Urinary bladder (tissue), 3 donors: ENCODE measurements at regions not wholly inside any gene's neighbourhood (a gene's known extent, or its start where the extent isn't known, plus 50 kb on each side); places are given as distances from the start of the nearest gene placed in this dataset.

Experiments
- DNase-seq: peaks from one replicate; pipeline ENCODE4 v3.0.0-alpha.2; 2015; ENCODE audit errors: extremely low spot score
- H3K27ac ChIP-seq: one replicate; pipeline ENCODE4 v1.5.1; 2013; ENCODE audit warnings: low read depth, mild to moderate bottlenecking, moderate library complexity
- H3K36me3 ChIP-seq: one replicate; pipeline ENCODE4 v1.6.1; 2013; ENCODE audit warnings: mild to moderate bottlenecking, moderate library complexity; ENCODE audit not compliant: insufficient read depth
- H3K4me1 ChIP-seq: one replicate; pipeline ENCODE4 v1.6.1; 2013; ENCODE audit warnings: mild to moderate bottlenecking, moderate library complexity; ENCODE audit not compliant: insufficient read depth
- H3K4me3 ChIP-seq: one replicate; pipeline ENCODE4 v1.5.1; 2013; ENCODE audit warnings: low read depth, low read length
- WGBS: extraction: QIAGEN DNeasy Blood & Tissue Kit; methylation state at CpG from one replicate; pipeline ENCODE4 v1.1.7; 2013; 5-methylcytosine and 5-hydroxymethylcytosine counted together
- donor health status: healthy with polysubstance abuse.
- donor health status: healthy.

DNA sequence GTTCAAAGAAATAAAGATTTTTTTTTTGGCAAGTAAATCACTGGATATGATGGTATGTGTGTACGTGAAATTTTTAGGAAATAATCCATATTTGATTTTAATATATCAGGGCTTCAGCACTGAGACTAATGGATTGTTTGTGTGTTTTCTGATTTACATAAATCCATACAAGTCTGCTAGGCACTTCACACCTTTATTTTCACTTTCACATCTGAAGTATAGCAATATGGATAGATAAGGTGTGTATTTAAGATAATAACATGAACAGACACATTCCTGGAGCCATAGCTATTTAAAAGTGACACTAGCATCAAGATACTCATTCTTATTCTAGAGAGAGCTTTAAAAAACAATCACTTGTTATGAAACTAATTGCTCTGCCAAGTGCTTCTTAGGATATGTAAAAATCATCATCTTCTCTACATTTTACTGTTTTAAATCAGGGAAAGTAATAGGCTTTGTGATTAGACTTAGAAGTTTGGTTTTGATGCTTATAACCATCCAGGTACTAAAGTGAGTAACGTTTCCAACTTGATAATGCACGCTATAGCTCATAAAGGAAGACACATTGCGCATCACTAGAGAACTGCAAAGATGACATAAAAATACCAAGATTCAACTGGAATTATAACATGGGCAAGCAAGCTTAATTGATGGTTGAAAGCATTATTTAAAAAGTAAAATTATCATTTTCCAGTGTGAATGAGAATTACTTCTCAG lies 208.9 kb downstream of the ZEB2 start:
- no peaks in the 10 kb centered on the region for H3K4me1 ChIP-seq
- no peak overlapping the region for H3K4me3 ChIP-seq
- DNase-seq = no peak
- WGBS = 89% methylated on average over 4 of the region's 4 CpGs
- H3K27ac ChIP-seq = no peak overlapping the region
- no peaks in the 10 kb centered on the region for H3K36me3 ChIP-seq

DNA sequence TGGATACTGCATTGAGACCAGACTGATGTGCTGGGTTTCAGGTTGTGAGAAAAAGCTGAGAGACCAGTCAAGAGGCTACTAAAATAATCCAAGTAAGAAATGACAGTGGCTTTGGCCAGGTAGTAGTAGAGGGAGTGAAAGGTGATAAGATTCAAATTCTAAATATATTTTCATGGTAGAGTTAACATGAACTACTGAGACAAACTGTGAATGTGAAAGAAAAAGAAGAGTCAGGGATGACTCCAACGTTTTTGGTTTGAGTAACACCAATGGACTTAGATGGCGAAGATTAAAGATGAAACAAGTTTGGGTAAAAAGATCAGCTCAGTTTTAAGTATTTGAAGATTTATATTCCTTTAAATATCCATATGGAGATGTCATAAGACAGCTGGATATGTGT lies 209.4 kb downstream of the ZEB2 start:
- Histone ChIP-seq H3K4me1 (no peaks in the 10 kb centered on the region), H3K36me3 (no peaks in the 10 kb centered on the region), H3K4me3 (no peak overlapping the region), H3K27ac (no peak overlapping the region)
- no peak for DNase-seq
- WGBS = 76% methylated on average over 2 of the region's 2 CpGs

DNA sequence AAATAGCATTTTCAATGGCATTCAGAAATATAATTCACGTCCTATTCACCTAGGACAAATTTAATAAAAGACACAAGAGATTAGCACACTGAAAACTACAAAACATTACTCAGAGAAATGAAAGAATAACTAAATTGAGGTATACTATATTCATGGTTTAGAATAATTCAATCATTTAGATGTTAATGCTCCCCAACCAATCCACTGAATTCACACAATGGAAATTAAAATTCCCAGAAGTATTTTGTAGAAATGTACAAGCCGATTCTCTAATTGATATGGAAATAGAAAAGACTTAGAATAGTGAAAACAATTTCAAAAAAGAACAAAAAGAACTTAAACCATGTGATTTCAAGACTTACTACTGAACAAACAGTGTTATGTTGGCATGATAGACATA lies 212.2 kb downstream of the ZEB2 start:
- H3K4me3 ChIP-seq = no peak overlapping the region
- WGBS = 96% methylated on average over 2 of the region's 2 CpGs
- no peaks in the 10 kb centered on the region for H3K36me3 ChIP-seq
- no peak overlapping the region for H3K27ac ChIP-seq
- H3K4me1 ChIP-seq = no peaks in the 10 kb centered on the region
- DNase-seq = no peak

DNA sequence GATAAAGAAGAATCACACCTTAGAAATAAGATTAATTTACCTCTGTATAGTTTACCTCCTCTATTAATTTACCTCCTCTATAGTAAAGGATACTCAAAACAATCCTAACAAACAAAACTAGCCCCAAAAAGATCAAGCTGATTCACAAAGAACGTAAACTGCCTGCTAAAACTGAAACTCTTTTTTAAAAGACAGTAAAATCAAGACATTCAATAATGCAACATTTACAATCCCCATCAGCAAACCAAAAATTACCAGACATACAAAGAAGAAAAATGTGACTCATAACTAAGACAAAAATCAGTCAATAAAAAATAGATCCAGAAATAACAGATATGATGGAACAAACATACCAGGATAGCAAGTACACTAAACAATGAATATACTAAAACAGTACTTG lies 215.7 kb downstream of the ZEB2 start:
- DNase-seq = no peak
- H3K4me3 ChIP-seq = no peak overlapping the region
- H3K36me3 ChIP-seq = no peaks in the 10 kb centered on the region
- no peak overlapping the region for H3K27ac ChIP-seq
- 90% methylated on average over 1 of the region's 1 CpG for WGBS
- H3K4me1 ChIP-seq = no peaks in the 10 kb centered on the region

DNA sequence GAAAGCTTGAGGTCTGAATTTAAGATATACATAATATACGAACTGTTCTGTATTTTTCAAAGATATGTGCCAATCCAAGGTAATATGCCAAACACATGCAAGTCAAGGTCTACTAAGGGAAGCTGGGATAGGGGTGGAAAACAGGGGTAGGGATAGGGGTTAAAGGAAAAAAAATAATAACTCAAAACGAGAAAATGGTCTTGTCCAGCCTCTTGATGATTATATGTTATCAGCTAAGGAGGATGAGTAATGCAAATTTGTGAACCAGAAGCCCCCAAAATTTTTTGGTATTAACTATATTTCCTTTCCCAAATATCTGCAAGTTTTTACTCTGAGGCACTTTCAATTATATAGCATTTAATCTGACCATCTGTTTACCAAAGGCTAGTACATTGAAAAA lies 219.3 kb downstream of the ZEB2 start:
- WGBS = 70% methylated on average over 2 of the region's 2 CpGs
- no peaks in the 10 kb centered on the region for H3K4me1 ChIP-seq
- no peaks in the 10 kb centered on the region for H3K36me3 ChIP-seq
- no peak overlapping the region for H3K27ac ChIP-seq
- no peak for DNase-seq
- no peak overlapping the region for H3K4me3 ChIP-seq

DNA sequence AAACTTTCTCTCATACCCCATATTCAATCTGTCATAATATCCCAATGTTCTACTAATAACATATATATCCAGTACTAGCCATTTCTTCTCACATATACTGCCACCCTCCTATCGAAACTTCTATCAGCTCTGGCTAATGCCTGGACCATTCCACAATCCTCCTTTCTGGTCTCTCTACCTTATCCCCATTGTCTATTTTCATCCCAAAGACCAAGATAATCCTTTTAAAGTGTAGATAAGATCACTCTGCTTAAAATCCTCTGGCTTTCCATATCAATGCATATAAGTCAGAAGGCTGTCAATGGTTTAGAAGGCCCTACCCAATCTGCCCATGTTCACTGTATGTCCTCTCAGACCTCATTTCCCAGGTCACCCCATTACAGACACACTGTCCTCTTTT lies 229.6 kb downstream of the ZEB2 start:
- Histone ChIP-seq H3K36me3 (peaks cover 2% of the 10 kb centered on the region), H3K4me1 (no peaks in the 10 kb centered on the region), H3K4me3 (no peak overlapping the region), H3K27ac (no peak overlapping the region)
- 96% methylated on average over 1 of the region's 1 CpG for WGBS
- DNase-seq = no peak

DNA sequence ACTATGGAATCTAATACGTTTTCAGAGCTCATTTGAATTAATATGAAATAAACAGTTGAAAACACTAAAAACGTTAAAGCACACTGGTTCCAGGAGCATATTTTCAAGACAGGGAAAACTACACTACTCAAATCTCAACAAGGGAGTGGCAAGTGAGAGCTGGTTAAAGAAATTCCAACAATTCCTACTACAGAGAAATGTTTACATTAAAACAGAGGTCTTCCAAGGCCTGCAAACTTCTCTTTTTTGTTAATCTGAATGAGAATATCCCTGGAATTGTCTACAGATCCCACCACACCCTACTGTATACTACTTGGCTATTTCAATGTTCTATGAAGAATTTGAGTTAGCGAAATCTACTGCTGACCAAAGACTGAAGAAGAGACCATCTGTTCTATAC lies 231.5 kb downstream of the ZEB2 start:
- WGBS = 66% methylated on average over 3 of the region's 3 CpGs

DNA sequence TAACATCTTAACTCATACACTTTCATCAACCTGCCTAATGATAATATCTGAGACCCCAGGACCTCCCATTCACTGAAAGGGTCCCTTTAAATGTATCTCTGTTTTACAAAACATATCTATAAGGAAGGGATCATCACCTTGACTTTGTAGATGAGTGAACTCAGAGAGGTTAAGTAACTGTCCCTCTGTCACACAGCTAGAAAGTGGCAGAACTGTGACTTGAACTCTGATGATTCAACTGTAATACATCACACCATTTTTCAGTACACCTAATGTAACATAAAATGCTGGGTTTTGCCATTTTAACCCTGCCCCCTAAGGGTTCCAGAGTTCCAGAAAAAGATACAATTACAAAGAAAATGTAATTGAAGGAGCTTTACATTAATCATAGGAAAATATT lies 234.6 kb downstream of the ZEB2 start:
- Histone ChIP-seq H3K36me3 (no peaks in the 10 kb centered on the region), H3K4me1 (no peaks in the 10 kb centered on the region), H3K4me3 (no peak overlapping the region), H3K27ac (no peak overlapping the region)
- no peak for DNase-seq

More for the DNA sequence above, 231.5 kb downstream of the ZEB2 start:
- H3K4me3 ChIP-seq = no peak overlapping the region
- DNase-seq = no peak
- no peaks in the 10 kb centered on the region for H3K4me1 ChIP-seq
- H3K36me3 ChIP-seq = no peaks in the 10 kb centered on the region
- H3K27ac ChIP-seq = no peak overlapping the region

DNA sequence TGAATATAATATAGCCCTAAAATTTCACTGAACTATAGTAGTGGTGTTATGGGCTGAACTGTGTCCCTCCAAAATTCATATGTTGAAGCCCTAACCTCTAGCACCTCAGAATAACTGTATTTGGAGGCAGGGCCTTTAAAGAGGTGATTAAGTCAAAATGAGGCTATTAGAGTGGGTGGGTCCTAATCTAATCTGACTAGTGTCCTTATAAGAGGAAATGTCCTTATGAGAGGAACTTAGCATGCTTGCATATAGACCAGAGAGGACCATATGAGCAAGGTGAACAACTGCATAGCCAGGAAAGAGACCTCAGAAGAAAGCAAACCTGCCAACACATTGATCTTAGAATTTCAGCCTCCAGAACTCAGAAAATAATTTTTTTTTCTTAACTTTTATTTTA lies 238.4 kb downstream of the ZEB2 start:
- H3K36me3 ChIP-seq = no peaks in the 10 kb centered on the region
- no peak overlapping the region for H3K4me3 ChIP-seq
- no peak overlapping the region for H3K27ac ChIP-seq
- H3K4me1 ChIP-seq = no peaks in the 10 kb centered on the region
- DNase-seq = no peak

DNA sequence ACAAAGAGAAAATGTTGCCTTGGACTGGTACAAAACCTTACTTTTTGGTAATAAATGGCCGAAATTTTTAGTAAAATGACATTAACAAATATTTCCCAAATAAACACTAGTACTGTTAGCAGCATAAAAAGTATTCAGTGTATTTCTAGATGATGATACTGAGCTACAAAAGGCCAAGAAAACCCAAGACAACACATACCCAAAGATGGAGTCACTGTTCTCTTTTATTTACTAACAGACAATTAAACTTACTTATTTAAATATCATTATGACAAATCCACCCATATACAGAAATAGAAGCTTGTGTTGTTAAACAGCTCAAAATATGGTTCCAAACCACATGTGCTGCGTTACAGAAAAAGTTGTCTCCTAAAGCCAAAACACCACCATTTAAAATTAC lies 239.9 kb downstream of the ZEB2 start:
- WGBS = 80% methylated on average over 2 of the region's 2 CpGs
- no peaks in the 10 kb centered on the region for H3K4me1 ChIP-seq
- H3K4me3 ChIP-seq = no peak overlapping the region

DNA sequence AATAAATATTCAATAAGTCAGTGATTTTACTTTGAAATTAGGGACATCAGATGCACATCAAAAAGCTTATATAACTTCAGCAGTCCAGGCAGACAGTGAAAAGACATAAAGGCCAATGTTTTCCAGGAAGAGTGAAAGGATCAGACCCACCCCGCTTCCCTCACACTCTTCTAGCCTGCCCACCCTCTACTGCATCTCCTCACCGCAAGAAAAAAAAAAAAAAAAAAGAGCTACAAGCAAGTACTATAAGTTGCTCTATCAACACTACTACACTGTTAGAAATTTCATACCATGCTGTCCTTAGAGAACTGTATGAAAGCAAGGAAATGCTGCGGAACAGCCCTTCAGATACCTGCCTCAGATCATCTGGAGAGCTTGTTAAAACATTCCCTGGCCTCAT lies 240.8 kb downstream of the ZEB2 start:
- no peaks in the 10 kb centered on the region for H3K4me1 ChIP-seq
- WGBS = 92% methylated on average over 3 of the region's 3 CpGs
- no peak for DNase-seq
- no peaks in the 10 kb centered on the region for H3K36me3 ChIP-seq
- no peak overlapping the region for H3K27ac ChIP-seq
- H3K4me3 ChIP-seq = no peak overlapping the region

More for the DNA sequence above, 239.9 kb downstream of the ZEB2 start:
- no peak for DNase-seq
- Histone ChIP-seq H3K27ac (no peak overlapping the region), H3K36me3 (no peaks in the 10 kb centered on the region)

DNA sequence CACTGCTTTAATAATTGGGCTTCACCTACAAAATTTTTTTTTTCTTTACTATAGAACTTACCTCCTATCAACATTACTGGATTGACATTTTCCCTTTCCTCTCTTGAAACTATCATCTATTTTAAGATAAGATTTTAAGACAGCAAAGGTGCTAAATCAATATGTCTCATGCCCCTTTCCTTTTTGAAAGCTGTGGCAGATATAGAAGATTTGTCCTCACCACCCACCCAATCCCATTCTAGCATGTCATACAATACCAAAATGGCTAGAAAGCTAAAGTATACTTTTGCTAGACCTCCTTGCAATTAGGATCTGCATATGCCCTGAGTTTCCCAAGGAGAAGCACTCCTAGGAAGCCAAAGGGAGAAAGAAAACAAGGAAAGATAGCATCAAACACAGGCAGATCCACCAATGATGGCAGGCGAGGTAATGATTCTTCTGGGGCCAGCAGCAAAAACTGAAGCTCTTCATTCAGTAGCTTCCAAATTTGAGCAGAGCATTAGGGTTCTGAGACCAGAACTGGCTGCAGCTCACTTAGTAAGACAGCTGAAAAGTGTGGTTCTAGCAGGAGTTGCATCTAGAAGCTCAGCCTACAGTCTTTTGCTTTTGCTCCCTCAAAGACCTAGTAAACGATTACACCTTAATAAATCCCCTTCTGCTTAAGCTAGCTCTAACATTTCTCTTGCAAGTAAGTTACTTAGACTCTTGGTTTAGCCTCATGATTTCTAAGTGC lies 242.1 kb downstream of the ZEB2 start:
- 93% methylated on average over 2 of the region's 2 CpGs for WGBS

DNA sequence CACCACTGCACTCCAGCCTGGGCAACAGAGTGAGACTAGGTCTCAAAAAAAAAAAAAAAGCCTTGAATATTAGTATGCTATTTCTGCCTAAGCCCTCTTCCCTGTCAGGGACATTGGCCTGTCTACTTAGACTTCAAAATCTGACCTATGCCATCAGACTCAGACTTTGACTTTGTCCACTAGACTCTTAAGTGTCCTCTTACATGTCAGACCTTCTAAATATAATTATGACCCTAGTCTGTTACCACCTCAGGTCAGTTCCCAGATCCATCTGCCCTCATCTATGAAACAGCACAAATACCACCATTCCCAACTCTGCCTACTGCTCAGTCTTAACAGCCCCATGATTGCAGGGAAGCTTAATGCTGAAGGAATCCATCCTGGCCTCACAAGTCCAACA lies 244.6 kb downstream of the ZEB2 start:
- H3K4me3 ChIP-seq = no peak overlapping the region
- no peak for DNase-seq
- no peak overlapping the region for H3K27ac ChIP-seq
- H3K4me1 ChIP-seq = no peaks in the 10 kb centered on the region
- no peaks in the 10 kb centered on the region for H3K36me3 ChIP-seq

More for the DNA sequence above, 242.1 kb downstream of the ZEB2 start:
- H3K36me3 ChIP-seq = no peaks in the 10 kb centered on the region
- no peak overlapping the region for H3K4me3 ChIP-seq
- H3K27ac ChIP-seq = no peak overlapping the region
- no peak for DNase-seq
- H3K4me1 ChIP-seq = no peaks in the 10 kb centered on the region

DNA sequence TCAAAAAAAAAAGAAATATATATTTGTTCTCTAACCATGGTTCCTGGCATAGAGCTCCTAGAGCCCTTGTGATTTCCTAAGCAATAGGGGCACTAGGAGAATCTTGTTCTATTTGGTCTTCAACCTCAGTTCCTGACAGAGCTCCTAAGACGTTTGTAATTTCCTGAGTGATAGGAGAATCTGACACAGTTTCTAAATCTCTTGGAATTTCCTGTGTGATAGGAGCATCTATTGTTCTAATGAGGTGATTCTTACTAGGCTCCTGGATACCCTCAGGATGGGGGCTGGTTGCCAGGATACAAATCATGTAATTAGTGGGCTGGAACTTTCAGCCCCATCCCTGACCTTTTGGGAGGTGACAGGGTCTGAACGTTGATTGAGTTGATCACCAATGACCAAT lies 245.8 kb downstream of the ZEB2 start:
- Histone ChIP-seq H3K36me3 (no peaks in the 10 kb centered on the region), H3K4me3 (no peak overlapping the region), H3K4me1 (no peaks in the 10 kb centered on the region), H3K27ac (no peak overlapping the region)
- DNase-seq = no peak
- 55% methylated on average over 2 of the region's 2 CpGs for WGBS
